SK-N-SH (cell line): ENCODE measurements at regions not wholly inside any gene's neighbourhood (a gene's known extent, or its start where the extent isn't known, plus 50 kb on each side); places are given as distances from the start of the nearest gene placed in this dataset.

Experiments
- CTCF ChIA-PET: fragments of 300-600, 350-600 bp; formaldehyde crosslinking; extraction: SDS; loops from one replicate; lab custom pipeline; 2021; lab: Yijun Ruan, JAX
- POLR2A ChIA-PET: fragments of 350-600 bp; sonication (Branson Sonifier 250); formaldehyde crosslinking; extraction: SDS; loops from one replicate; lab custom pipeline; 2020; ENCODE audit warnings: antibody characterized with exemption, inconsistent platforms; lab: Yijun Ruan, JAX
- DNase-seq: peaks from one replicate; pipeline ENCODE4 v3.0.0; 2012
- H2AFZ ChIP-seq: fragments of 200-600 bp; sonication (generic); 2 replicates; pipeline ENCODE4 v1.8.1; 2016; ENCODE audit warnings: antibody characterized with exemption, mild to moderate bottlenecking, low read depth
- H3F3A ChIP-seq: fragments of 200-600 bp; sonication (generic); replicated peaks from 2 replicates; pipeline ENCODE3; 2016; ENCODE audit warnings: antibody characterized with exemption, mild to moderate bottlenecking; ENCODE audit not compliant: insufficient read depth
- H3K27ac ChIP-seq, 2 experiments: fragments of 200-500 bp in 1 of 2; fragments of 200-600 bp in 1 of 2; sonication (Bioruptor generic) in 1 of 2; sonication (generic), shearing (Covaris generic) in 1 of 2; 2 replicates each; pipeline versions ENCODE4 v1.5.1 to v1.6.1; 2014 to 2016; ENCODE audit warnings: low read depth in 2 of 2, inconsistent platforms in 1 of 2, low read length in 1 of 2, mild to moderate bottlenecking in 1 of 2, mixed read lengths in 1 of 2
- H3K27me3 ChIP-seq: fragments of 200-600 bp; sonication (generic), shearing (Covaris generic); 2 replicates; pipeline ENCODE4 v1.6.1; 2016; ENCODE audit warnings: mixed run types; ENCODE audit not compliant: insufficient read depth
- H3K36me3 ChIP-seq, 2 experiments: fragments of 200-500 bp in 1 of 2; fragments of 200-600 bp in 1 of 2; sonication (Bioruptor generic) in 1 of 2; sonication (generic) in 1 of 2; replicated peaks in 1 of 2; 2 replicates each; pipeline versions ENCODE3 to v1.5.1; 2014 to 2016; ENCODE audit warnings: low read length in 1 of 2, mild to moderate bottlenecking in 1 of 2; ENCODE audit not compliant: insufficient read depth in 2 of 2, control insufficient read depth in 1 of 2
- H3K4me1 ChIP-seq, 2 experiments: fragments of 200-500 bp in 1 of 2; fragments of 200-600 bp in 1 of 2; sonication (Bioruptor generic) in 1 of 2; sonication (generic), shearing (Covaris generic) in 1 of 2; 2 replicates each; pipeline versions ENCODE4 v1.5.1 to v1.6.1; 2014 to 2016; ENCODE audit warnings: low read depth in 1 of 2, low read length in 1 of 2, mixed run types in 1 of 2; ENCODE audit not compliant: insufficient read depth in 2 of 2, control insufficient read depth in 1 of 2
- H3K4me2 ChIP-seq: fragments of 200-600 bp; sonication (generic), shearing (Covaris generic); 2 replicates; pipeline ENCODE4 v1.6.1; 2017; ENCODE audit warnings: mixed run types
- H3K4me3 ChIP-seq, 2 experiments: fragments of 200-500 bp in 1 of 2; fragments of 200-600 bp in 1 of 2; sonication (Bioruptor generic) in 1 of 2; sonication (generic), shearing (Covaris generic) in 1 of 2; 2 replicates each; pipeline versions ENCODE4 v1.5.1 to v1.8.1; 2014 to 2016; ENCODE audit warnings: low read depth in 2 of 2, inconsistent platforms in 1 of 2, low read length in 1 of 2, mild to moderate bottlenecking in 1 of 2, mixed read lengths in 1 of 2, moderate library complexity in 1 of 2
- H3K79me2 ChIP-seq: fragments of 200-600 bp; sonication (generic); 2 replicates; pipeline ENCODE4 v1.8.1; 2017; ENCODE audit warnings: mild to moderate bottlenecking; ENCODE audit not compliant: insufficient read depth
- H3K9ac ChIP-seq: fragments of 200-600 bp; sonication (generic); 2 replicates; pipeline ENCODE4 v1.6.1; 2017; ENCODE audit warnings: mixed run types
- H3K9me2 ChIP-seq: fragments of 200-600 bp; sonication (generic); 2 replicates; pipeline ENCODE4 v1.6.1; 2017; ENCODE audit warnings: mixed run types
- H3K9me3 ChIP-seq: fragments of 200-600 bp; sonication (generic); 2 replicates; pipeline ENCODE4 v1.6.1; 2017; ENCODE audit warnings: mixed run types, mild to moderate bottlenecking, moderate library complexity
- H4K20me1 ChIP-seq: fragments of 200-600 bp; sonication (generic); 2 replicates; pipeline ENCODE4 v1.6.1; 2017; ENCODE audit warnings: mild to moderate bottlenecking, mixed run types; ENCODE audit not compliant: insufficient read depth
- CHD2 ChIP-seq: fragments of 150-350 bp; IDR thresholded peaks from 2 replicates; pipeline ENCODE4 v1.6.1; 2018; ENCODE audit warnings: low read length; ENCODE audit not compliant: partially characterized antibody
- ELF1 ChIP-seq: IDR thresholded peaks from 2 replicates; pipeline ENCODE4 v1.4.0; 2012
- EP300 ChIP-seq, 2 experiments: IDR thresholded peaks; 2 replicates each; pipeline versions ENCODE4 v1.4.0 to v1.6.1; 2012; ENCODE audit warnings: borderline replicate concordance in 1 of 2, low read depth in 1 of 2, low read length in 1 of 2
- FOSL2 ChIP-seq: IDR thresholded peaks from 2 replicates; pipeline ENCODE4 v1.4.0; 2012; ENCODE audit warnings: low read depth, mild to moderate bottlenecking, moderate library complexity, borderline replicate concordance
- FOXM1 ChIP-seq: IDR thresholded peaks from 2 replicates; pipeline ENCODE4 v1.4.0; 2012; ENCODE audit warnings: low read depth, mild to moderate bottlenecking
- GABPA ChIP-seq: IDR thresholded peaks from 2 replicates; pipeline ENCODE4 v1.4.0; 2012; ENCODE audit warnings: low read depth, mild to moderate bottlenecking
- IRF3 ChIP-seq: fragments of 150-350 bp; IDR thresholded peaks from 2 replicates; pipeline ENCODE4 v1.6.1; 2016; ENCODE audit warnings: mild to moderate bottlenecking, low read depth, low read length
- MAX ChIP-seq: IDR thresholded peaks from 2 replicates; pipeline ENCODE4 v1.4.0; 2012; ENCODE audit warnings: low read depth
- MEF2A ChIP-seq: IDR thresholded peaks from 2 replicates; pipeline ENCODE4 v1.4.0; 2012; ENCODE audit warnings: low read depth, borderline replicate concordance
- MXI1 ChIP-seq: IDR thresholded peaks from 2 replicates; pipeline ENCODE4 v1.6.1; 2012; ENCODE audit warnings: mild to moderate bottlenecking, low read depth, low read length, improper control_type of control experiment
- NFIC ChIP-seq: IDR thresholded peaks from 2 replicates; pipeline ENCODE4 v1.4.0; 2012; ENCODE audit warnings: borderline replicate concordance
- NRF1 ChIP-seq: IDR thresholded peaks from 2 replicates; pipeline ENCODE4 v1.6.1; 2012; ENCODE audit warnings: low read depth, mild to moderate bottlenecking, low read length
- PBX3 ChIP-seq: IDR thresholded peaks from 2 replicates; pipeline ENCODE4; 2012
- RAD21 ChIP-seq: IDR thresholded peaks from 2 replicates; pipeline ENCODE4 v1.6.1; 2012; ENCODE audit warnings: mild to moderate bottlenecking, low read length
- REST ChIP-seq: IDR thresholded peaks from 2 replicates; pipeline ENCODE4 v1.6.1; 2012; ENCODE audit warnings: mild to moderate bottlenecking, low read depth, low read length, moderate library complexity
- SIN3A ChIP-seq: IDR thresholded peaks from 2 replicates; pipeline ENCODE4 v1.6.1; 2012; ENCODE audit warnings: low read depth, mild to moderate bottlenecking, low read length, moderate library complexity, borderline replicate concordance
- TEAD4 ChIP-seq: IDR thresholded peaks from 2 replicates; pipeline ENCODE4 v1.4.0; 2012; ENCODE audit warnings: mild to moderate bottlenecking, borderline replicate concordance; ENCODE audit not compliant: insufficient read depth
- USF1 ChIP-seq: IDR thresholded peaks from 2 replicates; pipeline ENCODE4 v1.4.0; 2012; ENCODE audit warnings: low read depth, borderline replicate concordance
- USF2 ChIP-seq: fragments of 150-350 bp; IDR thresholded peaks from 2 replicates; pipeline ENCODE4 v1.6.1; 2017; ENCODE audit warnings: antibody characterized with exemption, low read length, low read depth, borderline replicate concordance
- WGBS: methylation state at CpG from one replicate; pipeline ENCODE4 v1.1.6; 2017; ENCODE audit warnings: low lambda C conversion rate; 5-methylcytosine and 5-hydroxymethylcytosine counted together

GRCh38 chr10:35875016-35875676, 233.1 kb upstream of the FZD8 start (continued):
- TF ChIP-seq NFIC (no peak), RAD21 (no peak), GABPA (no peak)

- CTCF ChIA-PET: interaction anchor here (0.6 kb wide), 1 partner anchor 72 kb away, joined by 4 read pairs; no protein-coding TSS in a partner anchor
- POLR2A ChIA-PET: no interaction called here
- Histone ChIP-seq H3K79me2 (no peaks in the 10 kb centered on the region), H3F3A (no peaks in the 10 kb centered on the region), H4K20me1 (no peaks in the 10 kb centered on the region), H3K27ac (no peak overlapping the region), H3K36me3 (no peaks in the 10 kb centered on the region), H3K4me3 (no peak overlapping the region), H3K9me2 (no peaks in the 10 kb centered on the region), H2AFZ (no peak overlapping the region), H3K9me3 (no peaks in the 10 kb centered on the region), H3K27me3 (no peaks in the 10 kb centered on the region), H3K4me2 (no peak overlapping the region), H3K4me1 (peaks cover 0 to 12% of the 10 kb centered on the region in 2 experiments; a peak in 1 of 4 replicates), H3K9ac (no peak overlapping the region)
- TF ChIP-seq USF1 (no peak), MEF2A (no peak), PBX3 (no peak), REST (no peak), SIN3A (no peak), TEAD4 (no peak), USF2 (no peak), MAX (no peak), EP300 (IDR thresholded peaks at IDR 0.05; ENCODE audit: borderline replicate concordance in 1 of 2, low read depth in 1 of 2, low read length in 1 of 2) (no peak), IRF3 (no peak), NRF1 (no peak), CHD2 (no peak), FOSL2 (no peak), ELF1 (no peak), MXI1 (no peak), GABPA (no peak), FOXM1 (no peak)
- WGBS: 69% methylated on average over 6 of the region's 6 CpGs
- DNase-seq: no peak
These were observed 232.4 kb upstream of the FZD8 start for GRCh38 chr10:35874311-35875015.
